Skeletal muscle tissue (tissue), 3 donors: ENCODE measurements at regions not wholly inside any gene's neighbourhood (a gene's known extent, or its start where the extent isn't known, plus 50 kb on each side); places are given as distances from the start of the nearest gene placed in this dataset.

ENCODE experiments used
- H3K27ac ChIP-seq: one replicate; pipeline ENCODE4 v1.7.0; 2013; ENCODE audit warnings: mild to moderate bottlenecking, low read depth, low read length, inconsistent platforms
- H3K27me3 ChIP-seq, 3 donors: one replicate each; pipeline ENCODE4 v1.7.0; 2013; ENCODE audit warnings: low read length in 3 of 3; ENCODE audit not compliant: control insufficient read depth in 3 of 3, insufficient read depth in 3 of 3
- H3K36me3 ChIP-seq, 3 donors: one replicate each; pipeline ENCODE4 v1.7.0; 2013; ENCODE audit warnings: low read length in 3 of 3; ENCODE audit not compliant: control insufficient read depth in 3 of 3, insufficient read depth in 3 of 3
- H3K4me1 ChIP-seq, 3 donors: one replicate each; pipeline ENCODE4 v1.7.0; 2013; ENCODE audit warnings: low read length in 3 of 3, mild to moderate bottlenecking in 3 of 3; ENCODE audit not compliant: control insufficient read depth in 3 of 3, insufficient read depth in 3 of 3
- H3K4me3 ChIP-seq, 3 donors: one replicate each; pipeline ENCODE4 v1.7.0; 2013; ENCODE audit warnings: low read length in 3 of 3
- H3K9ac ChIP-seq, 3 donors: one replicate each; pipeline ENCODE4 v1.7.0; 2013; ENCODE audit warnings: low read length in 3 of 3, mild to moderate bottlenecking in 3 of 3, moderate library complexity in 2 of 3, low read depth in 1 of 3
- H3K9me3 ChIP-seq, 3 donors: one replicate each; pipeline ENCODE4 v1.7.0; 2013; ENCODE audit warnings: low read length in 3 of 3; ENCODE audit not compliant: control insufficient read depth in 3 of 3
- donor health status: Osteomylitis.

GRCh38 chr10:64537112-64537511 lies 1015.9 kb downstream of the REEP3 start:
- no peaks in the 10 kb centered on the region for H3K27me3 ChIP-seq
- H3K4me1 ChIP-seq, result no peaks in the 10 kb centered on the region
- no peak overlapping the region for H3K9ac ChIP-seq
- no peaks in the 10 kb centered on the region for H3K36me3 ChIP-seq
- no peaks in the 10 kb centered on the region for H3K9me3 ChIP-seq
- no peak overlapping the region for H3K4me3 ChIP-seq
- no peak overlapping the region for H3K27ac ChIP-seq

GRCh38 chr10:64537928-64538327 lies 1016.7 kb downstream of the REEP3 start:
- no peaks in the 10 kb centered on the region for H3K4me1 ChIP-seq
- H3K27me3 ChIP-seq, result no peaks in the 10 kb centered on the region
- H3K4me3 ChIP-seq, result no peak overlapping the region
- no peaks in the 10 kb centered on the region for H3K36me3 ChIP-seq
- H3K27ac ChIP-seq, result no peak overlapping the region
- H3K9me3 ChIP-seq, result no peaks in the 10 kb centered on the region
- H3K9ac ChIP-seq, result no peak overlapping the region

GRCh38 chr10:64546073-64546472 lies 1024.9 kb downstream of the REEP3 start:
- Histone ChIP-seq H3K27ac (no peak overlapping the region), H3K9ac (no peak overlapping the region), H3K4me3 (no peak overlapping the region), H3K9me3 (no peaks in the 10 kb centered on the region), H3K36me3 (no peaks in the 10 kb centered on the region), H3K27me3 (no peaks in the 10 kb centered on the region), H3K4me1 (no peaks in the 10 kb centered on the region)

GRCh38 chr10:64547168-64547567 lies 1026.0 kb downstream of the REEP3 start:
- no peaks in the 10 kb centered on the region for H3K4me1 ChIP-seq
- H3K9ac ChIP-seq, result no peak overlapping the region
- no peaks in the 10 kb centered on the region for H3K9me3 ChIP-seq
- H3K4me3 ChIP-seq, result no peak overlapping the region
- no peaks in the 10 kb centered on the region for H3K36me3 ChIP-seq
- H3K27me3 ChIP-seq, result no peaks in the 10 kb centered on the region
- H3K27ac ChIP-seq, result no peak overlapping the region

- no peaks in the 10 kb centered on the region for H3K36me3 ChIP-seq
- no peaks in the 10 kb centered on the region for H3K9me3 ChIP-seq
- no peak overlapping the region for H3K4me3 ChIP-seq
- H3K4me1 ChIP-seq, result no peaks in the 10 kb centered on the region
- H3K27me3 ChIP-seq, result no peaks in the 10 kb centered on the region
- no peak overlapping the region for H3K27ac ChIP-seq
- no peak overlapping the region for H3K9ac ChIP-seq
These were observed 1034.5 kb downstream of the REEP3 start for GRCh38 chr10:64555666-64556065.

GRCh38 chr10:64558094-64558835 lies 1037.1 kb downstream of the REEP3 start:
- Histone ChIP-seq H3K4me3 (no peak overlapping the region), H3K36me3 (no peaks in the 10 kb centered on the region), H3K9ac (no peak overlapping the region), H3K9me3 (no peaks in the 10 kb centered on the region), H3K27ac (no peak overlapping the region), H3K4me1 (no peaks in the 10 kb centered on the region), H3K27me3 (no peaks in the 10 kb centered on the region)

- Histone ChIP-seq H3K36me3 (no peaks in the 10 kb centered on the region), H3K9ac (no peak overlapping the region), H3K27ac (no peak overlapping the region), H3K9me3 (peaks cover 0 to 4% (median 0%) of the 10 kb centered on the region in 3 donors), H3K27me3 (no peaks in the 10 kb centered on the region), H3K4me1 (no peaks in the 10 kb centered on the region), H3K4me3 (no peak overlapping the region)
These were observed 1049.9 kb downstream of the REEP3 start for GRCh38 chr10:64571056-64571455.

- no peaks in the 10 kb centered on the region for H3K9me3 ChIP-seq
- no peak overlapping the region for H3K9ac ChIP-seq
- no peaks in the 10 kb centered on the region for H3K27me3 ChIP-seq
- no peak overlapping the region for H3K27ac ChIP-seq
- H3K36me3 ChIP-seq, result no peaks in the 10 kb centered on the region
- H3K4me3 ChIP-seq, result no peak overlapping the region
- H3K4me1 ChIP-seq, result no peaks in the 10 kb centered on the region
These were observed 1052.6 kb downstream of the REEP3 start for GRCh38 chr10:64573623-64574325.

- no peak overlapping the region for H3K9ac ChIP-seq
- H3K4me3 ChIP-seq, result no peak overlapping the region
- H3K27me3 ChIP-seq, result no peaks in the 10 kb centered on the region
- H3K9me3 ChIP-seq, result no peaks in the 10 kb centered on the region
- no peaks in the 10 kb centered on the region for H3K4me1 ChIP-seq
- H3K36me3 ChIP-seq, result no peaks in the 10 kb centered on the region
- no peak overlapping the region for H3K27ac ChIP-seq
These were observed 1053.2 kb downstream of the REEP3 start for GRCh38 chr10:64574371-64574770.

GRCh38 chr10:64576497-64576896 lies 1055.3 kb downstream of the REEP3 start:
- no peaks in the 10 kb centered on the region for H3K4me1 ChIP-seq
- H3K4me3 ChIP-seq, result no peak overlapping the region
- no peaks in the 10 kb centered on the region for H3K27me3 ChIP-seq
- no peaks in the 10 kb centered on the region for H3K36me3 ChIP-seq
- no peaks in the 10 kb centered on the region for H3K9me3 ChIP-seq
- no peak overlapping the region for H3K27ac ChIP-seq
- H3K9ac ChIP-seq, result no peak overlapping the region
